ENCODE measurements at regions not wholly inside any gene's neighbourhood (a gene's known extent, or its start where the extent isn't known, plus 50 kb on each side); places are given as distances from the start of the nearest gene placed in this dataset.

DNA sequence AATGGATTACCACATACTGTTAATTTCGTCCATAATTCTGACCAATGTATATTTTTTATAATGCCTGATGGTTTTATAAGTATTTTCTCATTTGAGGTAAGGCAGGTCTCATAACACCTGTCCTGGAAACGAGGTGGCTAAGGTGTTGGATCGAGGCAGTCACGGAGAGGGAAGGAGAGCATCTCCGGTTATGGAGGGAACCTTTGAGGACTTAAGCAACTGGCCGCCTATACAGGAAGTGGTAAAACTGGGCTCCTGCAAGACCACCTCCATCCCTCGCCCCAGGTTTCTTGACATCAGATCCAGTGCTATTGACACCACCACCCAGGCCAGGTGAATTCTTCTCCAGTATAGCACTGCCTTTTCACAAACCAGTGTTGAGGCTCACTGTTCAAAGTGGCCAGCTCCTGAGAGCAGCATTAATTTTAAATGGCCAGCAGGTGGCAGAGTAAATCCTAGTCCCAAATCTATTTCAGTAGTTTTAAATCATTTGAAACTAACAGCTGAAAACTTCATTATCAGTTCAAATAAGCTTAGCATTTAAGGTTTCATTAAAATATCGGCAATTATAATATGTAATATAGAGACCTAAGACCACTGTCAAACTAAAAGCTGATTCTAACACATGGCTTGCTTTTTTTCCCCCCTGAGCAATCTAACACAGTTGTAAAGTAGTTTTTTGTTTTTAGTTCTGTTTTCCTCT is 100.8 kb downstream of the PPM1A start:
- Histone ChIP-seq H3K4me3 (no peak overlapping the region), H3K27ac (no peak overlapping the region)
- TF ChIP-seq, protein P1, sequence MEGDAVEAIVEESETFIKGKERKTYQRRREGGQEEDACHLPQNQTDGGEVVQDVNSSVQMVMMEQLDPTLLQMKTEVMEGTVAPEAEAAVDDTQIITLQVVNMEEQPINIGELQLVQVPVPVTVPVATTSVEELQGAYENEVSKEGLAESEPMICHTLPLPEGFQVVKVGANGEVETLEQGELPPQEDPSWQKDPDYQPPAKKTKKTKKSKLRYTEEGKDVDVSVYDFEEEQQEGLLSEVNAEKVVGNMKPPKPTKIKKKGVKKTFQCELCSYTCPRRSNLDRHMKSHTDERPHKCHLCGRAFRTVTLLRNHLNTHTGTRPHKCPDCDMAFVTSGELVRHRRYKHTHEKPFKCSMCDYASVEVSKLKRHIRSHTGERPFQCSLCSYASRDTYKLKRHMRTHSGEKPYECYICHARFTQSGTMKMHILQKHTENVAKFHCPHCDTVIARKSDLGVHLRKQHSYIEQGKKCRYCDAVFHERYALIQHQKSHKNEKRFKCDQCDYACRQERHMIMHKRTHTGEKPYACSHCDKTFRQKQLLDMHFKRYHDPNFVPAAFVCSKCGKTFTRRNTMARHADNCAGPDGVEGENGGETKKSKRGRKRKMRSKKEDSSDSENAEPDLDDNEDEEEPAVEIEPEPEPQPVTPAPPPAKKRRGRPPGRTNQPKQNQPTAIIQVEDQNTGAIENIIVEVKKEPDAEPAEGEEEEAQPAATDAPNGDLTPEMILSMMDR (IDR thresholded peaks at IDR 0.05) = peak; percentile 53 to 82

GRCh38 chr14:60350366-60350720 is 101.3 kb downstream of the PPM1A start:
- no peaks in the 10 kb centered on the region for H3K27me3 ChIP-seq
- H3K9me3 ChIP-seq = no peaks in the 10 kb centered on the region
- H3K36me3 ChIP-seq = no peaks in the 10 kb centered on the region
- H3K4me3 ChIP-seq = no peak overlapping the region
- TF ChIP-seq, protein P1 (IDR thresholded peaks at IDR 0.05) = no peak
- no peak overlapping the region for H3K27ac ChIP-seq
- peaks cover 0 to 4% of the 10 kb centered on the region in 2 donors for H3K4me1 ChIP-seq
- DNase-seq (ENCODE audit: low spot score) = no peak

More for the DNA sequence above, 100.8 kb downstream of the PPM1A start:
- H3K36me3 ChIP-seq = no peaks in the 10 kb centered on the region
- no peak for DNase-seq (ENCODE audit: low spot score)
- no peaks in the 10 kb centered on the region for H3K9me3 ChIP-seq
- peaks cover 0 to 4% of the 10 kb centered on the region in 2 donors for H3K4me1 ChIP-seq
- H3K27me3 ChIP-seq = no peaks in the 10 kb centered on the region

GRCh38 chr14:60353420-60353819 is 104.4 kb downstream of the PPM1A start:
- no peak for DNase-seq (ENCODE audit: low spot score)
- Histone ChIP-seq H3K4me3 (no peak overlapping the region), H3K27me3 (no peaks in the 10 kb centered on the region), H3K27ac (no peak overlapping the region), H3K36me3 (no peaks in the 10 kb centered on the region), H3K4me1 (peaks cover 0 to 4% of the 10 kb centered on the region in 2 donors), H3K9me3 (no peaks in the 10 kb centered on the region)
- TF ChIP-seq, protein P1 (IDR thresholded peaks at IDR 0.05) = no peak

GRCh38 chr14:60355768-60356167 is 106.7 kb downstream of the PPM1A start:
- DNase-seq (ENCODE audit: low spot score) = no peak
- Histone ChIP-seq H3K27ac (no peak overlapping the region), H3K27me3 (no peaks in the 10 kb centered on the region), H3K4me1 (no peaks in the 10 kb centered on the region), H3K9me3 (no peaks in the 10 kb centered on the region), H3K36me3 (no peaks in the 10 kb centered on the region), H3K4me3 (no peak overlapping the region)
- TF ChIP-seq, protein P1 (IDR thresholded peaks at IDR 0.05) = no peak

DNA sequence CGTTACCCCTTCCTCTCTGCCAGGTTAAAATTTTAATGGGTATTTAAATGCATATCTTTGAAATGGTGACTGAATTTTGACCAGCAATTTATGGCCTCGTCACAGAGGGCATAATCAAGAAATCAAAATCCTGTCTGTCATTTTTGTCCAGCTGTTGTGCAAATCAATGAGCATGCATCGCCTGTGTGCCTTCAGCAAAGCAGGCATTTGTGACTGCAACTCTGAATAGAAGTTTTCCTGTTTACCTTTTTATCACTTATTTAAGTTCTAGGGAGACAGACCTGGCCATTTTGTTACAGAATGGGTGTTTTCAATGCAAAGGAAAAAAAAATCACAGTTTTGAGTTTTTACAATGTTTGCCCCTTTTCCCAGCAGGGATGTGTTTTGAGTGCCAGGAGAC is 107.4 kb downstream of the PPM1A start:
- Histone ChIP-seq H3K27ac (no peak overlapping the region), H3K4me1 (no peaks in the 10 kb centered on the region), H3K9me3 (no peaks in the 10 kb centered on the region), H3K4me3 (no peak overlapping the region), H3K36me3 (no peaks in the 10 kb centered on the region), H3K27me3 (no peaks in the 10 kb centered on the region)
- TF ChIP-seq, protein P1 (IDR thresholded peaks at IDR 0.05) = no peak
- DNase-seq (ENCODE audit: low spot score) = no peak

All from right atrium auricular region (tissue), 2 donors.